Liver (tissue), 8 donors: ENCODE measurements at regions not wholly inside any gene's neighbourhood (a gene's known extent, or its start where the extent isn't known, plus 50 kb on each side); places are given as distances from the start of the nearest gene placed in this dataset.

ENCODE experiments used
- DNase-seq: peaks from one replicate; pipeline ENCODE4 v3.0.0-alpha.2; 2017; ENCODE audit warnings: low spot score
- H3K27ac ChIP-seq, 2 donors: one replicate each; pipeline ENCODE4 v1.7.0; 2013; ENCODE audit warnings: inconsistent platforms in 2 of 2, low read length in 2 of 2, control low read depth in 1 of 2, low read depth in 1 of 2, mild to moderate bottlenecking in 1 of 2
- H3K27me3 ChIP-seq, 4 donors: one replicate each; pipeline versions ENCODE4 v1.6.1 to v1.7.0; 2013; ENCODE audit warnings: low read length in 3 of 4, inconsistent platforms in 1 of 4, mild to moderate bottlenecking in 1 of 4, moderate library complexity in 1 of 4; ENCODE audit not compliant: control insufficient read depth in 4 of 4, insufficient read depth in 4 of 4
- H3K36me3 ChIP-seq, 4 donors: one replicate each; pipeline versions ENCODE4 v1.6.1 to v1.7.0; 2013; ENCODE audit warnings: low read length in 3 of 4, mild to moderate bottlenecking in 3 of 4, low read depth in 1 of 4, moderate library complexity in 1 of 4; ENCODE audit not compliant: control insufficient read depth in 4 of 4, insufficient read depth in 3 of 4
- H3K4me1 ChIP-seq, 4 donors: one replicate each; pipeline versions ENCODE4 v1.6.1 to v1.7.0; 2013; ENCODE audit warnings: low read length in 3 of 4, mild to moderate bottlenecking in 3 of 4, moderate library complexity in 1 of 4; ENCODE audit not compliant: control insufficient read depth in 4 of 4, insufficient read depth in 4 of 4
- H3K4me3 ChIP-seq, 3 donors: one replicate each; pipeline versions ENCODE4 v1.6.1 to v1.7.0; 2013; ENCODE audit warnings: low read length in 3 of 3, control low read depth in 1 of 3, low read depth in 1 of 3, mild to moderate bottlenecking in 1 of 3
- H3K9ac ChIP-seq, 2 donors: one replicate each; pipeline ENCODE4 v1.7.0; 2013; ENCODE audit warnings: low read length in 2 of 2, mild to moderate bottlenecking in 2 of 2, moderate library complexity in 2 of 2, control low read depth in 1 of 2, low read depth in 1 of 2
- H3K9me3 ChIP-seq, 4 donors: one replicate each; pipeline versions ENCODE4 v1.6.1 to v1.7.0; 2013; ENCODE audit warnings: low read length in 3 of 4; ENCODE audit not compliant: control insufficient read depth in 4 of 4
- EGR1 ChIP-seq, 2 donors: IDR thresholded peaks; 2 replicates each; pipeline ENCODE4 v1.6.1; 2016 to 2018; ENCODE audit warnings: antibody characterized with exemption in 2 of 2, low read depth in 2 of 2
- FOXA1 ChIP-seq: IDR thresholded peaks from 2 replicates; pipeline ENCODE4 v1.6.1; 2016; ENCODE audit warnings: antibody characterized with exemption
- GABPA ChIP-seq, 2 donors: IDR thresholded peaks in 1 of 2; conservative IDR thresholded peaks in 1 of 2; 2 replicates each; pipeline ENCODE4 v1.6.1; 2016; ENCODE audit warnings: antibody characterized with exemption in 2 of 2, mild to moderate bottlenecking in 1 of 2, moderate library complexity in 1 of 2
- HNF4A ChIP-seq, 2 donors: conservative IDR thresholded peaks; 2 replicates each; pipeline ENCODE4 v1.6.1; 2016; ENCODE audit warnings: antibody characterized with exemption in 2 of 2, mild to moderate bottlenecking in 2 of 2
- HNF4G ChIP-seq: IDR thresholded peaks from 2 replicates; pipeline ENCODE4 v1.6.1; 2016; ENCODE audit warnings: antibody characterized with exemption
- JUND ChIP-seq, 2 donors: IDR thresholded peaks; 2 replicates each; pipeline ENCODE4 v1.6.1; 2016; ENCODE audit warnings: antibody characterized with exemption in 2 of 2
- NR2F2 ChIP-seq: IDR thresholded peaks from 2 replicates; pipeline ENCODE4 v1.6.1; 2016; ENCODE audit warnings: antibody characterized with exemption
- RAD21 ChIP-seq, 2 donors: IDR thresholded peaks; 2 replicates each; pipeline ENCODE4 v1.6.1; 2016; ENCODE audit warnings: antibody characterized with exemption in 2 of 2, mild to moderate bottlenecking in 2 of 2
- RXRA ChIP-seq, 2 donors: IDR thresholded peaks; 2 replicates each; pipeline ENCODE4 v1.6.1; 2017 to 2018; ENCODE audit warnings: antibody characterized with exemption in 2 of 2, mild to moderate bottlenecking in 1 of 2
- SP1 ChIP-seq: IDR thresholded peaks from 2 replicates; pipeline ENCODE4 v1.6.1; 2018; ENCODE audit warnings: antibody characterized with exemption, mild to moderate bottlenecking
- TAF1 ChIP-seq: conservative IDR thresholded peaks from 2 replicates; pipeline ENCODE4 v1.6.1; 2016; ENCODE audit warnings: antibody characterized with exemption, mild to moderate bottlenecking
- YY1 ChIP-seq: IDR thresholded peaks from 2 replicates; pipeline ENCODE4 v1.6.1; 2016; ENCODE audit warnings: antibody characterized with exemption, mild to moderate bottlenecking
- WGBS: extraction: QIAGEN DNeasy Blood & Tissue Kit; methylation state at CpG from one replicate; pipeline ENCODE4 v1.1.7; 2013; 5-methylcytosine and 5-hydroxymethylcytosine counted together
- TF ChIP-seq, protein P1 (sequence below): IDR thresholded peaks from 2 replicates; pipeline ENCODE4 v1.6.1; 2016; ENCODE audit warnings: antibody characterized with exemption
- TF ChIP-seq, protein P2 (sequence below): IDR thresholded peaks from 2 replicates; pipeline ENCODE4 v1.6.1; 2016; ENCODE audit warnings: antibody characterized with exemption
- TF ChIP-seq, protein P3 (sequence below): IDR thresholded peaks from 2 replicates; pipeline ENCODE4 v1.6.1; 2016; ENCODE audit warnings: antibody characterized with exemption, mild to moderate bottlenecking
- TF ChIP-seq, protein P4 (sequence below): fragments of 150-350 bp; IDR thresholded peaks from 2 replicates; pipeline ENCODE4 v1.5.1; 2017; ENCODE audit warnings: improper control_type of control experiment, low read depth, low read length; ENCODE audit not compliant: missing input control
- TF ChIP-seq, protein P5 (sequence below): IDR thresholded peaks from 2 replicates; pipeline ENCODE4 v1.6.1; 2016; ENCODE audit warnings: antibody characterized with exemption
- donor health status: healthy.
- donor health status: healthy.
- donor health status: healthy.
- donor health status: healthy.
- donor health status: healthy.

DNA sequence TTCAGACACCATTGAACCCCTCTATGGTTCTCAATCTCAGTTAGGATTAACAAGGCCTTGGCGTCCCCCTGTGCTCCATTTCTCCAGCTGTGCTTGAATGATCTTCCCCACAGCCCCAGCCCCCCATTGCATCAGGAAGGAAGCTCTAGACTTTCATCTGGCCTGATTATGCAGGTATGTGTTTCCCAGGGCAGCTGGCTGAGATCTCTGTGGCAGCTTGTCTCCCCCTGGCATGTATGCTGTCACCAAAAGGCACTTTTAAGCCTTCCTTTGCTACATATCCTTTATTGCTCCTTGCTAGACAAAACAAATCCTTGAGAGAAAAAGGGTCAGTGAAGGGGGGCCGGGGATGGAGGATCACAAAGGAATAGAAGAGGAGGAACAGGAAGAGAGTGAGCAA, 1056.0 kb upstream of the SLIT2 start:
- Histone ChIP-seq H3K4me3 (no peak overlapping the region), H3K27ac (no peak overlapping the region), H3K4me1 (no peaks in the 10 kb centered on the region), H3K27me3 (no peaks in the 10 kb centered on the region), H3K9me3 (no peaks in the 10 kb centered on the region), H3K9ac (no peak overlapping the region), H3K36me3 (no peaks in the 10 kb centered on the region)
- WGBS = 30% methylated on average over 2 of the region's 2 CpGs
- DNase-seq = no peak
- no peak for TF ChIP-seq RXRA (IDR thresholded peaks at IDR 0.05)
- no peak for TF ChIP-seq SP1
- TF ChIP-seq, protein P1, sequence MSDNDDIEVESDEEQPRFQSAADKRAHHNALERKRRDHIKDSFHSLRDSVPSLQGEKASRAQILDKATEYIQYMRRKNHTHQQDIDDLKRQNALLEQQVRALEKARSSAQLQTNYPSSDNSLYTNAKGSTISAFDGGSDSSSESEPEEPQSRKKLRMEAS = no peak
- TF ChIP-seq JUND (IDR thresholded peaks at IDR 0.05) = no peak
- TF ChIP-seq HNF4A (conservative IDR thresholded peaks at IDR 0.05) = no peak
- TF ChIP-seq, protein P2, sequence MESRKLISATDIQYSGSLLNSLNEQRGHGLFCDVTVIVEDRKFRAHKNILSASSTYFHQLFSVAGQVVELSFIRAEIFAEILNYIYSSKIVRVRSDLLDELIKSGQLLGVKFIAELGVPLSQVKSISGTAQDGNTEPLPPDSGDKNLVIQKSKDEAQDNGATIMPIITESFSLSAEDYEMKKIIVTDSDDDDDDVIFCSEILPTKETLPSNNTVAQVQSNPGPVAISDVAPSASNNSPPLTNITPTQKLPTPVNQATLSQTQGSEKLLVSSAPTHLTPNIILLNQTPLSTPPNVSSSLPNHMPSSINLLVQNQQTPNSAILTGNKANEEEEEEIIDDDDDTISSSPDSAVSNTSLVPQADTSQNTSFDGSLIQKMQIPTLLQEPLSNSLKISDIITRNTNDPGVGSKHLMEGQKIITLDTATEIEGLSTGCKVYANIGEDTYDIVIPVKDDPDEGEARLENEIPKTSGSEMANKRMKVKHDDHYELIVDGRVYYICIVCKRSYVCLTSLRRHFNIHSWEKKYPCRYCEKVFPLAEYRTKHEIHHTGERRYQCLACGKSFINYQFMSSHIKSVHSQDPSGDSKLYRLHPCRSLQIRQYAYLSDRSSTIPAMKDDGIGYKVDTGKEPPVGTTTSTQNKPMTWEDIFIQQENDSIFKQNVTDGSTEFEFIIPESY = no peak
- no peak for TF ChIP-seq FOXA1
- TF ChIP-seq RAD21 (IDR thresholded peaks at IDR 0.05) = no peak
- no peak for TF ChIP-seq NR2F2
- no peak for TF ChIP-seq EGR1 (IDR thresholded peaks at IDR 0.05; ENCODE audit: low read depth in 2 of 2)
- no peak for TF ChIP-seq TAF1
- TF ChIP-seq, protein P3, sequence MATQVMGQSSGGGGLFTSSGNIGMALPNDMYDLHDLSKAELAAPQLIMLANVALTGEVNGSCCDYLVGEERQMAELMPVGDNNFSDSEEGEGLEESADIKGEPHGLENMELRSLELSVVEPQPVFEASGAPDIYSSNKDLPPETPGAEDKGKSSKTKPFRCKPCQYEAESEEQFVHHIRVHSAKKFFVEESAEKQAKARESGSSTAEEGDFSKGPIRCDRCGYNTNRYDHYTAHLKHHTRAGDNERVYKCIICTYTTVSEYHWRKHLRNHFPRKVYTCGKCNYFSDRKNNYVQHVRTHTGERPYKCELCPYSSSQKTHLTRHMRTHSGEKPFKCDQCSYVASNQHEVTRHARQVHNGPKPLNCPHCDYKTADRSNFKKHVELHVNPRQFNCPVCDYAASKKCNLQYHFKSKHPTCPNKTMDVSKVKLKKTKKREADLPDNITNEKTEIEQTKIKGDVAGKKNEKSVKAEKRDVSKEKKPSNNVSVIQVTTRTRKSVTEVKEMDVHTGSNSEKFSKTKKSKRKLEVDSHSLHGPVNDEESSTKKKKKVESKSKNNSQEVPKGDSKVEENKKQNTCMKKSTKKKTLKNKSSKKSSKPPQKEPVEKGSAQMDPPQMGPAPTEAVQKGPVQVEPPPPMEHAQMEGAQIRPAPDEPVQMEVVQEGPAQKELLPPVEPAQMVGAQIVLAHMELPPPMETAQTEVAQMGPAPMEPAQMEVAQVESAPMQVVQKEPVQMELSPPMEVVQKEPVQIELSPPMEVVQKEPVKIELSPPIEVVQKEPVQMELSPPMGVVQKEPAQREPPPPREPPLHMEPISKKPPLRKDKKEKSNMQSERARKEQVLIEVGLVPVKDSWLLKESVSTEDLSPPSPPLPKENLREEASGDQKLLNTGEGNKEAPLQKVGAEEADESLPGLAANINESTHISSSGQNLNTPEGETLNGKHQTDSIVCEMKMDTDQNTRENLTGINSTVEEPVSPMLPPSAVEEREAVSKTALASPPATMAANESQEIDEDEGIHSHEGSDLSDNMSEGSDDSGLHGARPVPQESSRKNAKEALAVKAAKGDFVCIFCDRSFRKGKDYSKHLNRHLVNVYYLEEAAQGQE = no peak
- TF ChIP-seq, protein P4, sequence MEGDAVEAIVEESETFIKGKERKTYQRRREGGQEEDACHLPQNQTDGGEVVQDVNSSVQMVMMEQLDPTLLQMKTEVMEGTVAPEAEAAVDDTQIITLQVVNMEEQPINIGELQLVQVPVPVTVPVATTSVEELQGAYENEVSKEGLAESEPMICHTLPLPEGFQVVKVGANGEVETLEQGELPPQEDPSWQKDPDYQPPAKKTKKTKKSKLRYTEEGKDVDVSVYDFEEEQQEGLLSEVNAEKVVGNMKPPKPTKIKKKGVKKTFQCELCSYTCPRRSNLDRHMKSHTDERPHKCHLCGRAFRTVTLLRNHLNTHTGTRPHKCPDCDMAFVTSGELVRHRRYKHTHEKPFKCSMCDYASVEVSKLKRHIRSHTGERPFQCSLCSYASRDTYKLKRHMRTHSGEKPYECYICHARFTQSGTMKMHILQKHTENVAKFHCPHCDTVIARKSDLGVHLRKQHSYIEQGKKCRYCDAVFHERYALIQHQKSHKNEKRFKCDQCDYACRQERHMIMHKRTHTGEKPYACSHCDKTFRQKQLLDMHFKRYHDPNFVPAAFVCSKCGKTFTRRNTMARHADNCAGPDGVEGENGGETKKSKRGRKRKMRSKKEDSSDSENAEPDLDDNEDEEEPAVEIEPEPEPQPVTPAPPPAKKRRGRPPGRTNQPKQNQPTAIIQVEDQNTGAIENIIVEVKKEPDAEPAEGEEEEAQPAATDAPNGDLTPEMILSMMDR = no peak
- no peak for TF ChIP-seq HNF4G
- TF ChIP-seq GABPA (IDR thresholded peaks at IDR 0.05 in 1 of 2, conservative IDR thresholded peaks at IDR 0.05 in 1 of 2) = no peak
- TF ChIP-seq, protein P5, sequence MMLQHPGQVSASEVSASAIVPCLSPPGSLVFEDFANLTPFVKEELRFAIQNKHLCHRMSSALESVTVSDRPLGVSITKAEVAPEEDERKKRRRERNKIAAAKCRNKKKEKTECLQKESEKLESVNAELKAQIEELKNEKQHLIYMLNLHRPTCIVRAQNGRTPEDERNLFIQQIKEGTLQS = no peak
- TF ChIP-seq YY1 = no peak

DNA sequence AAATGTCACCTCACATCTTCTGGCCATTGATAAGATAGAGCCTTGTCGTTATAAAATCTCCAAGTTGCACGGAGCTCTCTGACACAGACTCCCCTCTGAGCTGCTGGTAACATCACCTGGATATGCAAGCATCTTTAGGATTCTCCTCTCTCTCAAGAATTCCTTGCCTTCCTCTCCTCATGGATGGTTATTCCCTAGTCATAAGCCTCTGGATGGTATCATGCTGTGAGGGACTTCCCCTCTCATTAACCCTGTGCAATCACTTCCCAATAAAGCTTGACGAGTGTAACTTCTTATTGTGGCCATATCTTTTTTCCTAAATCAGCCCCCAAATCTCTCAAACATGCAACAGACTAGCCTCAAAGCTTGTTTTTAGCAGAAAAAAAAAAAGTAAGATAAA, 1057.0 kb upstream of the SLIT2 start:
- no peak overlapping the region for H3K9ac ChIP-seq
- DNase-seq = no peak
- H3K4me3 ChIP-seq = no peak overlapping the region
- TF ChIP-seq, protein P3 = no peak
- no peak for TF ChIP-seq GABPA (IDR thresholded peaks at IDR 0.05 in 1 of 2, conservative IDR thresholded peaks at IDR 0.05 in 1 of 2)
- TF ChIP-seq, protein P5 = no peak
- no peak for TF ChIP-seq NR2F2
- no peak for TF ChIP-seq HNF4G
- TF ChIP-seq, protein P2 = no peak
- TF ChIP-seq RXRA (IDR thresholded peaks at IDR 0.05) = no peak
- no peaks in the 10 kb centered on the region for H3K4me1 ChIP-seq
- H3K9me3 ChIP-seq = no peaks in the 10 kb centered on the region
- no peaks in the 10 kb centered on the region for H3K27me3 ChIP-seq
- H3K27ac ChIP-seq = no peak overlapping the region
- no peaks in the 10 kb centered on the region for H3K36me3 ChIP-seq
- WGBS = 44% methylated on average over 3 of the region's 3 CpGs
